ENCODE measurements at regions not wholly inside any gene's neighbourhood (a gene's known extent, or its start where the extent isn't known, plus 50 kb on each side); places are given as distances from the start of the nearest gene placed in this dataset.

DNA sequence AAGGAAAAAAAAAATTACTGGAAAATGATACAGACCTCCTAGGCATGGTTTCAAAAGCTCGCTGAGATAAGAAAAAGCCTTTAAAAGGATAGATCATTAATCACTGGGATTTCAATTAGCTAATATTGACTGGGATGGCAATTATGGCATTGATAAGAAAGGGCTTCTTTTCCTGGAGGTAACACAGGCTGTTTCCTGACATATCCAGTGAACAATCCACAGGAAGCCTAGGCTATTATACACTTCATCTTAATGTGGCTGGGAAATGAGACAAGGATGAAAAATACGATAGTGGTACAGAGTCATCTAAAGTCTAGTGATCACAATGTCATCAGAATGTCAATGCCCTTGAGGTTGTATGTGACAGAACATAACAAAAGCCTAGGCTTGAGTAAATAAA, 1579.3 kb downstream of the C4orf33 start:
- TF ChIP-seq EZH2 (IDR thresholded peaks at IDR 0.05; ENCODE audit: low read length, missing control alignments) = no peak
- TF ChIP-seq, protein P1, sequence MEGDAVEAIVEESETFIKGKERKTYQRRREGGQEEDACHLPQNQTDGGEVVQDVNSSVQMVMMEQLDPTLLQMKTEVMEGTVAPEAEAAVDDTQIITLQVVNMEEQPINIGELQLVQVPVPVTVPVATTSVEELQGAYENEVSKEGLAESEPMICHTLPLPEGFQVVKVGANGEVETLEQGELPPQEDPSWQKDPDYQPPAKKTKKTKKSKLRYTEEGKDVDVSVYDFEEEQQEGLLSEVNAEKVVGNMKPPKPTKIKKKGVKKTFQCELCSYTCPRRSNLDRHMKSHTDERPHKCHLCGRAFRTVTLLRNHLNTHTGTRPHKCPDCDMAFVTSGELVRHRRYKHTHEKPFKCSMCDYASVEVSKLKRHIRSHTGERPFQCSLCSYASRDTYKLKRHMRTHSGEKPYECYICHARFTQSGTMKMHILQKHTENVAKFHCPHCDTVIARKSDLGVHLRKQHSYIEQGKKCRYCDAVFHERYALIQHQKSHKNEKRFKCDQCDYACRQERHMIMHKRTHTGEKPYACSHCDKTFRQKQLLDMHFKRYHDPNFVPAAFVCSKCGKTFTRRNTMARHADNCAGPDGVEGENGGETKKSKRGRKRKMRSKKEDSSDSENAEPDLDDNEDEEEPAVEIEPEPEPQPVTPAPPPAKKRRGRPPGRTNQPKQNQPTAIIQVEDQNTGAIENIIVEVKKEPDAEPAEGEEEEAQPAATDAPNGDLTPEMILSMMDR (conservative IDR thresholded peaks at IDR 0.05 in 1 of 2, IDR thresholded peaks at IDR 0.05 in 1 of 2; ENCODE audit: low read depth in 1 of 2, low read length in 2 of 2) = no peak

Data from fibroblast of lung (primary cell).